ENCODE measurements at regions not wholly inside any gene's neighbourhood (a gene's known extent, or its start where the extent isn't known, plus 50 kb on each side); places are given as distances from the start of the nearest gene placed in this dataset.
"Not testable (repeated sequence)": the region's sequence is repeated elsewhere in the genome, so short reads cannot be mapped to it uniquely, and the experiment has no call there.

- no peak for DNase-seq
These were observed 510.3 kb upstream of the CCDC196 start for GRCh38 chr14:65975865-65976264.

- no peak for DNase-seq
These were observed 509.3 kb upstream of the CCDC196 start for GRCh38 chr14:65976761-65977404.

- DNase-seq, result no peak
These were observed 504.9 kb upstream of the CCDC196 start for GRCh38 chr14:65981192-65981843.

GRCh38 chr14:65986041-65986440 lies 500.1 kb upstream of the CCDC196 start:
- DNase-seq, result no peak

- DNase-seq, result no peak
These were observed 496.2 kb upstream of the CCDC196 start for GRCh38 chr14:65989981-65990380.

GRCh38 chr14:65991104-65991503 lies 495.1 kb upstream of the CCDC196 start:
- no peak for DNase-seq

- DNase-seq, result not testable (repeated sequence)
These were observed 494.2 kb upstream of the CCDC196 start for GRCh38 chr14:65991935-65992334.

GRCh38 chr14:65993103-65993502 lies 493.1 kb upstream of the CCDC196 start:
- no peak for DNase-seq

GRCh38 chr14:65993996-65994395 lies 492.2 kb upstream of the CCDC196 start:
- no peak for DNase-seq

GRCh38 chr14:65997347-65997746 lies 488.8 kb upstream of the CCDC196 start:
- DNase-seq, result no peak

GRCh38 chr14:65999865-66000264 lies 486.3 kb upstream of the CCDC196 start:
- DNase-seq, result no peak

GRCh38 chr14:66000766-66001165 lies 485.4 kb upstream of the CCDC196 start:
- no peak for DNase-seq

GRCh38 chr14:66001356-66001755 lies 484.8 kb upstream of the CCDC196 start:
- DNase-seq, result no peak

- DNase-seq, result no peak
These were observed 483.0 kb upstream of the CCDC196 start for GRCh38 chr14:66003082-66003730.

- DNase-seq, result no peak
These were observed 480.2 kb upstream of the CCDC196 start for GRCh38 chr14:66005900-66006434.

- no peak for DNase-seq
These were observed 477.5 kb upstream of the CCDC196 start for GRCh38 chr14:66008631-66009030.

GRCh38 chr14:66009089-66009488 lies 477.1 kb upstream of the CCDC196 start:
- no peak for DNase-seq

- DNase-seq, result no peak
These were observed 475.5 kb upstream of the CCDC196 start for GRCh38 chr14:66010695-66011094.

GRCh38 chr14:66011855-66012254 lies 474.3 kb upstream of the CCDC196 start:
- no peak for DNase-seq

GRCh38 chr14:66013607-66014006 lies 472.6 kb upstream of the CCDC196 start:
- not testable (repeated sequence) for DNase-seq

- no peak for DNase-seq
These were observed 470.9 kb upstream of the CCDC196 start for GRCh38 chr14:66015071-66015780.

GRCh38 chr14:66017927-66018326 lies 468.2 kb upstream of the CCDC196 start:
- DNase-seq, result no peak

GRCh38 chr14:66022526-66022925 lies 463.6 kb upstream of the CCDC196 start:
- no peak for DNase-seq
